Thoracic aorta (tissue), 2 donors: ENCODE measurements at regions not wholly inside any gene's neighbourhood (a gene's known extent, or its start where the extent isn't known, plus 50 kb on each side); places are given as distances from the start of the nearest gene placed in this dataset.

Experiments
- ATAC-seq: fragments of 150-250 bp; one replicate; pipeline ENCODE4 v1.8.0; 2017; ENCODE audit warnings: low read depth; ENCODE audit not compliant: insufficient number of reproducible peaks, low FRiP score
- DNase-seq: peaks from one replicate; pipeline ENCODE4 v3.0.0-alpha.2; 2020; ENCODE audit warnings: low spot score
- H3K27ac ChIP-seq, 2 donors: fragments of 200-600 bp; sonication (generic); 1 replicate in 1 of 2; 2 replicates in 1 of 2; pipeline ENCODE4 v1.5.1; 2016; ENCODE audit warnings: mild to moderate bottlenecking in 2 of 2, moderate library complexity in 2 of 2
- H3K27me3 ChIP-seq: fragments of 200-600 bp; sonication (generic); replicated peaks from 2 replicates; pipeline ENCODE4 v1.6.0; 2016; ENCODE audit warnings: mild to moderate bottlenecking; ENCODE audit not compliant: insufficient read depth
- H3K36me3 ChIP-seq: fragments of 200-600 bp; sonication (generic); one replicate; pipeline ENCODE4 v1.5.1; 2016
- H3K4me1 ChIP-seq, 2 donors: fragments of 200-600 bp; sonication (generic); 1 replicate in 1 of 2; 2 replicates in 1 of 2; pipeline versions ENCODE4 v1.5.1 to v1.6.0; 2016; ENCODE audit warnings: low read depth in 2 of 2, mild to moderate bottlenecking in 1 of 2; ENCODE audit not compliant: control insufficient read depth in 1 of 2
- H3K4me3 ChIP-seq: fragments of 200-600 bp; sonication (generic); 2 replicates; pipeline ENCODE4 v1.5.1; 2016; ENCODE audit warnings: mild to moderate bottlenecking
- H3K9me3 ChIP-seq: fragments of 200-600 bp; sonication (generic); 2 replicates; pipeline ENCODE4 v1.5.1; 2016
- TF ChIP-seq, protein P1 (sequence below): fragments of 200-600 bp; sonication (generic); IDR thresholded peaks from one replicate; pipeline ENCODE4 v1.5.1; 2019; ENCODE audit warnings: antibody characterized with exemption

DNA sequence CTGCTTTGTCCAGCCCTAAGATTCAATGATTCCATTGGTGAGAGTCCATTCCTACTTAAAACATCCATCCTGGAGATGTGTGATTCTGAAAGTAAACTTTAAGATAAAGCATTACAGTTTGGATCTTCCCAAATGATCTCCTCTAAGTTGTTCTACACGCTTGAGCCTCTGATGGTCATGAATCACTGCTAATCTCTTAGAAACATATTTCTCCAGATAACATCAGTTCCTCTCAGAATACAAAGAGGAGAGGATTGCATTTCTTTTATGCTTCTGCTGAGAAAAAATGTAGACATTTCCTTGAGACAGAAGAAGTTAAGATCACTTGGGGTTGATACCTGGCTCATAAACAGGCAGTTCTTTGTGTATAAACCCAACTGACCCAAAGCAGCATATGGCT is 281.2 kb upstream of the DPH6 start:
- no peak overlapping the region for H3K27ac ChIP-seq
- no peaks in the 10 kb centered on the region for H3K36me3 ChIP-seq
- H3K4me1 ChIP-seq, result no peaks in the 10 kb centered on the region
- DNase-seq, result no peak
- no peaks in the 10 kb centered on the region for H3K27me3 ChIP-seq
- no peaks in the 10 kb centered on the region for H3K9me3 ChIP-seq
- ATAC-seq, result no peak
- no peak overlapping the region for H3K4me3 ChIP-seq
- TF ChIP-seq, protein P1, sequence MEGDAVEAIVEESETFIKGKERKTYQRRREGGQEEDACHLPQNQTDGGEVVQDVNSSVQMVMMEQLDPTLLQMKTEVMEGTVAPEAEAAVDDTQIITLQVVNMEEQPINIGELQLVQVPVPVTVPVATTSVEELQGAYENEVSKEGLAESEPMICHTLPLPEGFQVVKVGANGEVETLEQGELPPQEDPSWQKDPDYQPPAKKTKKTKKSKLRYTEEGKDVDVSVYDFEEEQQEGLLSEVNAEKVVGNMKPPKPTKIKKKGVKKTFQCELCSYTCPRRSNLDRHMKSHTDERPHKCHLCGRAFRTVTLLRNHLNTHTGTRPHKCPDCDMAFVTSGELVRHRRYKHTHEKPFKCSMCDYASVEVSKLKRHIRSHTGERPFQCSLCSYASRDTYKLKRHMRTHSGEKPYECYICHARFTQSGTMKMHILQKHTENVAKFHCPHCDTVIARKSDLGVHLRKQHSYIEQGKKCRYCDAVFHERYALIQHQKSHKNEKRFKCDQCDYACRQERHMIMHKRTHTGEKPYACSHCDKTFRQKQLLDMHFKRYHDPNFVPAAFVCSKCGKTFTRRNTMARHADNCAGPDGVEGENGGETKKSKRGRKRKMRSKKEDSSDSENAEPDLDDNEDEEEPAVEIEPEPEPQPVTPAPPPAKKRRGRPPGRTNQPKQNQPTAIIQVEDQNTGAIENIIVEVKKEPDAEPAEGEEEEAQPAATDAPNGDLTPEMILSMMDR, result no peak

DNA sequence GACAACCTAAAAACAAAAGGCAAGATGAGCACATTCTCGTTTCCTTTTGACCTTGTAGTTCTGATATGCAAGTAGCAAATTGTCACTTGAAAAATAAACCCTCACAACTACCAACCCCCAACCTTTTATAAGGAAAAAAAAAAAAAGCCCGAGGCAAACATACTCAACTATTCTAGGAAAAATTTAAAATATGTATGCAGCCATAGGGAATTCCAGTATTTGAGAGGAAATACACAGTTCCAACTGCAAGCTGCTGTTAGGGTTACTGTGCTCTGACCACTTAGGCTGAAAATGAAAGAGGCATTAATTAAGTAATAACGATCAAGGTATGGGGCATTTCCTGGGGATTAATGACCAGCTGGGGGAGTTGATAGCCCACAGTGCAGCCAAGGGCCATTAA is 281.9 kb upstream of the DPH6 start:
- no peak for ATAC-seq
- no peak for DNase-seq
- H3K27ac ChIP-seq, result no peak overlapping the region
- no peaks in the 10 kb centered on the region for H3K9me3 ChIP-seq
- H3K4me3 ChIP-seq, result no peak overlapping the region
- TF ChIP-seq, protein P1, result no peak
- no peaks in the 10 kb centered on the region for H3K36me3 ChIP-seq
- H3K4me1 ChIP-seq, result peaks cover 0 to 1% of the 10 kb centered on the region in 2 donors
- no peaks in the 10 kb centered on the region for H3K27me3 ChIP-seq

DNA sequence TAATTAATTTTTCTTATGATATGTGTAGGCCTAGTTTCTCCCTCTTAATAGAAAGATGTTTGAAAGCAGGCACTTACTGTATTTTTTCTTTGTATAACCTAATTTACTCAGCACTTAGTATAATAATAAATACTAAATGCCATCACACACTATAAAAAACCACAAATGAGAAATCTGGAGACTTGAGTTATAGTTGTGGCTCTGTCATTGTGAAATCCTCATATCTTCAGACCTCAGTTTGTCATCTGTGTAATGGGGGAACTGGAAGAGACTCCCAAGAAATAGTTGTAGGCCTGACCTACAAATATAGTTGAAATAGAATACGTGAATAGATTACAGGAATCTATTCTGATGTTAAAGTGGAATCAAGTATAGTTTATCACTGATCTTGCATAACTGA is 287.6 kb upstream of the DPH6 start:
- Histone ChIP-seq H3K4me1 (peaks cover 0 to 19% of the 10 kb centered on the region in 2 donors), H3K27me3 (no peaks in the 10 kb centered on the region), H3K36me3 (no peaks in the 10 kb centered on the region), H3K4me3 (no peak overlapping the region), H3K27ac (no peak overlapping the region), H3K9me3 (no peaks in the 10 kb centered on the region)
- TF ChIP-seq, protein P1, result no peak
- DNase-seq, result no peak
- ATAC-seq, result no peak

DNA sequence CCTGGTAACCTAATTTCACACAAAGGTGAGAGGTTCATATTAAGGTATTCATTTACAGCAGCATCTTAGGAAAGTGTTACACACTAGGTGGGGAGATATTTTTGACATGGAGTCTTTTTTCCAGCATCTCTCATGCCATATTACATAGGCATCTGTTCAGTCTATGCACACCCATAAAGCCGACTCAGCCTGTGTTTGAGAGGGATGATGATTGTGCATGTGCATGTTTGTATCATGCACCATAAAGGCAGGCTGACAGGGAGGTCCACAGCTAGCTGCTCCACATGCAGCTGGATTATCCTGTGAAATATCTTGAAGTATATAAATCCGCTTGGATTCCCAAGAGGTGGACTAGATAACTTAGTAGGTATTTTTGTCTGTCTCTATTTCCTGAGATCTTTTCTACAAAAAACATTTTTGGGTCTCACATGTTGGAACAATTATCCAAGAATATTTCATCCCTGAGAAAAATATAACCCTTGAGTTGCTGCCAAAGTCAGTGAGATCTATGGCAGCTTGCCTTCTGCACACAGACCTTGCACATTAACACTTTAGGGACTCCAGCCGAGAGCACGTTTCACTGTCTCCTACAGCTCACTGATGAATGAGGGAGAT is 288.4 kb upstream of the DPH6 start:
- H3K4me1 ChIP-seq, result peaks cover 0 to 19% of the 10 kb centered on the region in 2 donors
- H3K9me3 ChIP-seq, result no peaks in the 10 kb centered on the region
- TF ChIP-seq, protein P1, result no peak
- no peak overlapping the region for H3K27ac ChIP-seq
- H3K27me3 ChIP-seq, result no peaks in the 10 kb centered on the region
- no peak overlapping the region for H3K4me3 ChIP-seq
- DNase-seq (no peak), ATAC-seq (no peak)
- H3K36me3 ChIP-seq, result no peaks in the 10 kb centered on the region

DNA sequence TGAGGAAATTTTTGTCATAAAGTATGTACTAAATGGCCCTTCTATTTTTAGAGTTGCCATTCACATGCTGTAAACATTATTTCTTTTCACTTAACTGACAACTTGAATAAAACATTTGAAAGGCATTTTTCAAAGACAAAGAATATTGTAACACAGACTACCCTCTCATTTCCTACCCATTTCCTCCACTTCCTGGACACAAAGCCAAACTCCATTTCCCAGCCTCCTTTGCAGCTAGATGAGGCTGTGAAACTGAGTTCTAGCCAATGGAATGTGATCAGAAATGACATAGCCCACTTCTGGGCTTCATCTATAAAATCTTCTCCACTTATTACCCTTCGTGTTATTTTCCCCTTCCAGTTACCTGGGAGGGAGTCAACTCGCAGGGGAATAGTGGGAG is 288.9 kb upstream of the DPH6 start:
- Histone ChIP-seq H3K36me3 (no peaks in the 10 kb centered on the region), H3K4me3 (no peak overlapping the region), H3K9me3 (no peaks in the 10 kb centered on the region), H3K27me3 (no peaks in the 10 kb centered on the region), H3K4me1 (peaks cover 0 to 19% of the 10 kb centered on the region in 2 donors), H3K27ac (no peak overlapping the region)
- ATAC-seq, result no peak
- TF ChIP-seq, protein P1, result no peak
- no peak for DNase-seq
